GM19043 (cell line): ENCODE measurements at regions not wholly inside any gene's neighbourhood (a gene's known extent, or its start where the extent isn't known, plus 50 kb on each side); places are given as distances from the start of the nearest gene placed in this dataset.

Experiments
- ATAC-seq: cut with Tn5 transposase; IDR thresholded peaks from one replicate; pipeline ENCODE4 v1.9.1; 2021; ENCODE audit warnings: low read depth; ENCODE audit not compliant: unreplicated experiment

GRCh38 chr6:76453270-76453669, 380.8 kb upstream of the IMPG1 start:
- ATAC-seq = no peak

- no peak for ATAC-seq
These were observed 379.7 kb upstream of the IMPG1 start for GRCh38 chr6:76451926-76452709.

GRCh38 chr6:76448109-76448508, 375.6 kb upstream of the IMPG1 start:
- ATAC-seq = no peak

- ATAC-seq = no peak
These were observed 369.4 kb upstream of the IMPG1 start for GRCh38 chr6:76441875-76442274.

GRCh38 chr6:76439811-76440210, 367.3 kb upstream of the IMPG1 start:
- no peak for ATAC-seq

GRCh38 chr6:76438768-76439167, 366.3 kb upstream of the IMPG1 start:
- ATAC-seq = no peak

GRCh38 chr6:76435174-76435573, 362.7 kb upstream of the IMPG1 start:
- ATAC-seq = no peak

- no peak for ATAC-seq
These were observed 350.2 kb upstream of the IMPG1 start for GRCh38 chr6:76422511-76423213.

GRCh38 chr6:76420094-76420493, 347.6 kb upstream of the IMPG1 start:
- ATAC-seq = no peak

- no peak for ATAC-seq
These were observed 346.2 kb upstream of the IMPG1 start for GRCh38 chr6:76418560-76419223.

GRCh38 chr6:76416821-76417605, 344.6 kb upstream of the IMPG1 start:
- no peak for ATAC-seq

- no peak for ATAC-seq
These were observed 330.6 kb upstream of the IMPG1 start for GRCh38 chr6:76403064-76403463.

GRCh38 chr6:76397966-76398365, 325.5 kb upstream of the IMPG1 start:
- no peak for ATAC-seq

GRCh38 chr6:76382201-76382600, 309.7 kb upstream of the IMPG1 start:
- ATAC-seq = no peak

- ATAC-seq = no peak
These were observed 309.1 kb upstream of the IMPG1 start for GRCh38 chr6:76381612-76382011.

GRCh38 chr6:76351275-76351674, 278.8 kb upstream of the IMPG1 start:
- ATAC-seq = no peak

GRCh38 chr6:76347539-76347938, 275.1 kb upstream of the IMPG1 start:
- no peak for ATAC-seq

- ATAC-seq = no peak
These were observed 270.2 kb upstream of the IMPG1 start for GRCh38 chr6:76342611-76343160.

GRCh38 chr6:76330031-76330430, 257.6 kb upstream of the IMPG1 start:
- ATAC-seq = no peak

- no peak for ATAC-seq
These were observed 254.4 kb upstream of the IMPG1 start for GRCh38 chr6:76326871-76327270.
